Vagina (tissue), 2 donors: ENCODE measurements at regions not wholly inside any gene's neighbourhood (a gene's known extent, or its start where the extent isn't known, plus 50 kb on each side); places are given as distances from the start of the nearest gene placed in this dataset.

ENCODE experiments used
- CTCF ChIP-seq, 3 experiments: fragments of 450-650 bp in 2 of 3; fragments of 200-600 bp in 1 of 3; sonication (generic) in 1 of 3; IDR thresholded peaks; one replicate each; pipeline ENCODE4 v1.5.1; 2017 to 2019; ENCODE audit warnings: antibody characterized with exemption in 3 of 3, mild to moderate bottlenecking in 2 of 3, moderate library complexity in 2 of 3
- POLR2A ChIP-seq, 2 donors: fragments of 450-650 bp; IDR thresholded peaks; one replicate each; pipeline ENCODE4 v1.6.1; 2017; ENCODE audit warnings: antibody characterized with exemption in 2 of 2, mild to moderate bottlenecking in 2 of 2, moderate library complexity in 2 of 2
- POLR2AphosphoS5 ChIP-seq, 2 donors: sonication (generic); formaldehyde crosslinking; IDR thresholded peaks; one replicate each; pipeline ENCODE4 v1.9.0; 2017; ENCODE audit warnings: antibody characterized with exemption in 2 of 2, mild to moderate bottlenecking in 2 of 2, low read depth in 1 of 2; ENCODE audit not compliant: insufficient read depth in 1 of 2

- TF ChIP-seq POLR2AphosphoS5 (IDR thresholded peaks at IDR 0.05; ENCODE audit: insufficient read depth in 1 of 2, low read depth in 1 of 2) (no peak), CTCF (IDR thresholded peaks at IDR 0.05) (no peak), POLR2A (IDR thresholded peaks at IDR 0.05) (no peak)
Measured at GRCh38 chr6:88369262-88369661, 203.1 kb upstream of the CNR1 start.
